ENCODE measurements at regions not wholly inside any gene's neighbourhood (a gene's known extent, or its start where the extent isn't known, plus 50 kb on each side); places are given as distances from the start of the nearest gene placed in this dataset.
A peak's percentile ranks its signal among the peaks of the same experiment; 100 is the strongest.

DNA sequence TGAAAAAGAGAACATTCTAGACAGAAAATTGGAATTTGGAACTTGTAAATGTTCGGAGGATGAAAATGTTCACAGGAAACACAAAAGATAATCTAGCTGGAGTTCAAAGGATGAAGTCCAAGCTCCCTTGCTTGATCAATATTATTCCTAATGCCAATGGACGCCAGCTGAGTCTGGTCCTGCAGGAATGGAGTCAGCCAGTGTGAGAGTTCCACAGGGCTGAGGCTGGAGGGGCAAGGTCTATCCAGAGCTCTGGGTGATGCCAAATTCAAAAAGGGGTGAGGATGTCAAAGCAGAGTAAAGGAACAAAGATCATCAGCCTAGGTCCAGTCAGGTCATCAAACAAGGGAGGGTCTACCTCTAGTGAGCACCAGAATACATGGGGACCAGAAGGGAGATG is 78.5 kb upstream of the CTNNA2 start:
- Mint-ChIP-seq H3K27me3 (no peaks in the 10 kb centered on the region), H3K4me3 (ENCODE audit: low read depth) (no peak overlapping the region), H3K27ac (no peak overlapping the region), H3K4me1 (ENCODE audit: low read depth) (peaks cover 2% of the 10 kb centered on the region), H3K36me3 (ENCODE audit: insufficient read depth) (no peaks in the 10 kb centered on the region), H3K9me3 (ENCODE audit: low read depth) (no peaks in the 10 kb centered on the region)
- TF ChIP-seq, protein P1, sequence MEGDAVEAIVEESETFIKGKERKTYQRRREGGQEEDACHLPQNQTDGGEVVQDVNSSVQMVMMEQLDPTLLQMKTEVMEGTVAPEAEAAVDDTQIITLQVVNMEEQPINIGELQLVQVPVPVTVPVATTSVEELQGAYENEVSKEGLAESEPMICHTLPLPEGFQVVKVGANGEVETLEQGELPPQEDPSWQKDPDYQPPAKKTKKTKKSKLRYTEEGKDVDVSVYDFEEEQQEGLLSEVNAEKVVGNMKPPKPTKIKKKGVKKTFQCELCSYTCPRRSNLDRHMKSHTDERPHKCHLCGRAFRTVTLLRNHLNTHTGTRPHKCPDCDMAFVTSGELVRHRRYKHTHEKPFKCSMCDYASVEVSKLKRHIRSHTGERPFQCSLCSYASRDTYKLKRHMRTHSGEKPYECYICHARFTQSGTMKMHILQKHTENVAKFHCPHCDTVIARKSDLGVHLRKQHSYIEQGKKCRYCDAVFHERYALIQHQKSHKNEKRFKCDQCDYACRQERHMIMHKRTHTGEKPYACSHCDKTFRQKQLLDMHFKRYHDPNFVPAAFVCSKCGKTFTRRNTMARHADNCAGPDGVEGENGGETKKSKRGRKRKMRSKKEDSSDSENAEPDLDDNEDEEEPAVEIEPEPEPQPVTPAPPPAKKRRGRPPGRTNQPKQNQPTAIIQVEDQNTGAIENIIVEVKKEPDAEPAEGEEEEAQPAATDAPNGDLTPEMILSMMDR (IDR thresholded peaks at IDR 0.05; ENCODE audit: unreplicated experiment), result no peak
- DNase-seq (ENCODE audit: low spot score, unreplicated experiment), result no peak

DNA sequence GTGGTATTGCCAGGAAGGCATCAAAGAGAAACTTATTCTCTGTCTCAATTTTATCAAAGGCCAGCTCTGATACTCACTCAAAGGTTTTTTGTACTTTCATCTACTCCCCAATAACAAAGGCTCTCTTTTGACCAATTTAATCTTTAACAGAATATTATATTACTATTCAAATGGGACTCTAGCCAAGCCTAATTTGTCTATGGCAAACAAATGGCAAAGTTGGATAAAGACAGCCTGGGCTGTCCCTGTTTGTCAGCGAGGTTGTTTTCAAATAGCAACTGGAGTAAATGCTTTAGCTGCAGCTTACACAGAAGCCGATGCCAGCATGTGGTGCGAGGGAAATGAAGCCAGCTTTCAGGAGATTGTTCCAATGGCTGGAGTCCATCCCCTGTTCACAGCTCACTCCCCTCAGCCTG is 80.1 kb upstream of the CTNNA2 start:
- Mint-ChIP-seq H3K27ac (no peak overlapping the region), H3K4me1 (ENCODE audit: low read depth) (peaks cover 3% of the 10 kb centered on the region), H3K9me3 (ENCODE audit: low read depth) (no peaks in the 10 kb centered on the region), H3K36me3 (ENCODE audit: insufficient read depth) (no peaks in the 10 kb centered on the region), H3K4me3 (ENCODE audit: low read depth) (no peak overlapping the region), H3K27me3 (no peaks in the 10 kb centered on the region)
- DNase-seq (ENCODE audit: low spot score, unreplicated experiment), result no peak
- TF ChIP-seq, protein P1 (IDR thresholded peaks at IDR 0.05; ENCODE audit: unreplicated experiment), result no peak

DNA sequence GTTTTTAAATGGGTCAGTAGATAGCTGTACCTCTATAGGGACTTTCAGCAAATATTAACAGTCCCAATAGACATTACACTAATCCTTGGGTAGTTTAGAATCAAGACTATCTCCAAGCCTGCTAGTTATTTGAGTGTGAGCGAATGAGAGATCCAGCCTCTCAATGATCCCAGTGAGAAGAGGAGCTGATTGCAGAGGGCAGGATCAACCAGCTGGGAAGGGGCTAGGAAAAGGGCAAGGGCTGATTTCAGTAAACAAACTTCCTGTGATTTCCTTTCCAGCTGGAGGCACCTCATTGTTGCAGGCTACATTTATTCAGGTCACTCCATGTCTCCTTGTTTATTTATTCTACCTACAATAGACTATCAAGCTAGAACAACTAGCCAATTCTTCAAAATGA is 84.1 kb upstream of the CTNNA2 start:
- TF ChIP-seq, protein P1 (IDR thresholded peaks at IDR 0.05; ENCODE audit: unreplicated experiment), result no peak
- no peak overlapping the region for H3K4me3 Mint-ChIP-seq (ENCODE audit: low read depth)
- H3K36me3 Mint-ChIP-seq (ENCODE audit: insufficient read depth), result no peaks in the 10 kb centered on the region
- H3K9me3 Mint-ChIP-seq (ENCODE audit: low read depth), result no peaks in the 10 kb centered on the region
- no peak for DNase-seq (ENCODE audit: low spot score, unreplicated experiment)
- H3K27ac Mint-ChIP-seq, result no peak overlapping the region
- no peaks in the 10 kb centered on the region for H3K27me3 Mint-ChIP-seq
- H3K4me1 Mint-ChIP-seq (ENCODE audit: low read depth), result peaks cover 2% of the 10 kb centered on the region

DNA sequence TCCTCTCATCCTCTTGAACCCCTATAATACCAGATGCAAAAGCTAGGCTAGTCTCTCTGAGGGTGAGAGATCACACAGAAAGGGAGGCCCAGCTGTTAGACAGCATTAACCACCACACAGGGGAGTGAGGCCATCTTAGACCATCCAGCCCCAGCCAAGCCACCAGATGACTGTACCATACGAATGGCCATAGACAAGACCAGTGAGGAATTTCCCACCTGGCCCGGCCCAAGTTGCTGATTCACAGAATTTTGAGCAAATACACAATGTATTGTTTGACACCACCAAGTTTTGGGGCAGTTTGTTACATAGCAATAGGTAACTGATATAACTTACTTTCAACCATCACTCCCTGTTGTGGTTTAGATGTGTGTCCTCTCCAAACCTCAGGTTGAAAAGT is 98.2 kb upstream of the CTNNA2 start:
- H3K4me1 Mint-ChIP-seq (ENCODE audit: low read depth), result no peaks in the 10 kb centered on the region
- no peak overlapping the region for H3K27ac Mint-ChIP-seq
- peaks cover 3% of the 10 kb centered on the region for H3K9me3 Mint-ChIP-seq (ENCODE audit: low read depth)
- H3K4me3 Mint-ChIP-seq (ENCODE audit: low read depth), result no peak overlapping the region
- H3K36me3 Mint-ChIP-seq (ENCODE audit: insufficient read depth), result no peaks in the 10 kb centered on the region
- TF ChIP-seq, protein P1 (IDR thresholded peaks at IDR 0.05; ENCODE audit: unreplicated experiment), result no peak
- DNase-seq (ENCODE audit: low spot score, unreplicated experiment), result no peak
- H3K27me3 Mint-ChIP-seq, result no peaks in the 10 kb centered on the region

DNA sequence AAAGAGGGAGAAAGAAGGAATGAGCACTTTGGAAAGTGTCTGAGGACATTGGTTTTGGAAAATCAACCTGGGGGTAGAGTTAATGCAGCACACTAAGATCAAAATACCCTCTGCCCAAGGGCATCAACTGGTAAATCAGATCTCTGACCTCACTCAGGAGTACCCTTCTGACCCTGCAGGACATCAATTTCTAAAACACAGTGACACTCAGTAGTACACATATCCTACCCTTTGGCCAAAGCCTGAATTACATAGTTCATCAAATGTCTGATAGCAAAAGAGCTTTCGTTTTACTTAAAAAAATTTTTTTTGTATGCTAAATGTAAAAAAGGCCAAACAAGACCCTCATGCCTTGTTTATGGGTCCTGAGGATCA is 118.4 kb upstream of the CTNNA2 start:
- no peak for DNase-seq (ENCODE audit: low spot score, unreplicated experiment)
- Mint-ChIP-seq H3K27ac (peak overlapping the region; percentile 92), H3K36me3 (ENCODE audit: insufficient read depth) (no peaks in the 10 kb centered on the region), H3K27me3 (no peaks in the 10 kb centered on the region), H3K4me1 (ENCODE audit: low read depth) (peaks cover 22% of the 10 kb centered on the region), H3K9me3 (ENCODE audit: low read depth) (peaks cover 3% of the 10 kb centered on the region), H3K4me3 (ENCODE audit: low read depth) (no peak overlapping the region)
- TF ChIP-seq, protein P1 (IDR thresholded peaks at IDR 0.05; ENCODE audit: unreplicated experiment), result no peak
